H1 (cell line): ENCODE measurements at regions not wholly inside any gene's neighbourhood (a gene's known extent, or its start where the extent isn't known, plus 50 kb on each side); places are given as distances from the start of the nearest gene placed in this dataset.

ENCODE experiments used
- CEBPB ChIP-seq: IDR thresholded peaks from 2 replicates; pipeline ENCODE4 v1.6.1; 2012; ENCODE audit warnings: low read depth, low read length
- CHD2 ChIP-seq: IDR thresholded peaks from 2 replicates; pipeline ENCODE4 v1.6.1; 2012; ENCODE audit warnings: low read length, improper control_type of control experiment
- NRF1 ChIP-seq: IDR thresholded peaks from 2 replicates; pipeline ENCODE4 v1.6.1; 2011; ENCODE audit warnings: mild to moderate bottlenecking, low read depth, low read length, improper control_type of control experiment
- RFX5 ChIP-seq: IDR thresholded peaks from 2 replicates; pipeline ENCODE4 v1.6.1; 2011; ENCODE audit warnings: low read depth, low read length, improper control_type of control experiment, borderline replicate concordance
- SIN3A ChIP-seq, 2 experiments: IDR thresholded peaks in 1 of 2; conservative IDR thresholded peaks in 1 of 2; 2 replicates each; pipeline ENCODE4 v1.6.1; 2011 to 2012; ENCODE audit warnings: low read length in 2 of 2, improper control_type of control experiment in 1 of 2, low read depth in 1 of 2, mild to moderate bottlenecking in 1 of 2
- SP1 ChIP-seq: IDR thresholded peaks from 2 replicates; pipeline ENCODE4 v1.6.1; 2011; ENCODE audit warnings: low read depth, low read length
- SP2 ChIP-seq: IDR thresholded peaks from 2 replicates; pipeline ENCODE4 v1.6.1; 2012; ENCODE audit warnings: mild to moderate bottlenecking, low read length, inconsistent platforms

- TF ChIP-seq CEBPB = no peak
- no peak for TF ChIP-seq RFX5
- no peak for TF ChIP-seq NRF1
- no peak for TF ChIP-seq CHD2
- TF ChIP-seq SP1 = no peak
- no peak for TF ChIP-seq SP2
- TF ChIP-seq SIN3A (conservative IDR thresholded peaks at IDR 0.05 in 1 of 2, IDR thresholded peaks at IDR 0.05 in 1 of 2; ENCODE audit: low read depth in 1 of 2, low read length in 2 of 2) = no peak
Observed at GRCh38 chr16:9197957-9198661, 106.7 kb downstream of the HAPSTR1 start (continued).
